Neutrophil (primary cell): ENCODE measurements at regions not wholly inside any gene's neighbourhood (a gene's known extent, or its start where the extent isn't known, plus 50 kb on each side); places are given as distances from the start of the nearest gene placed in this dataset.

Experiments
- H3K27ac ChIP-seq: fragments of 200-600 bp; sonication (generic); 2 replicates; pipeline ENCODE4 v1.5.1; 2016; ENCODE audit warnings: mild to moderate bottlenecking, moderate library complexity
- H3K27me3 ChIP-seq: fragments of 200-600 bp; sonication (generic); 2 replicates; pipeline ENCODE4 v1.6.0; 2016; ENCODE audit warnings: mild to moderate bottlenecking
- H3K36me3 ChIP-seq: fragments of 200-600 bp; sonication (generic); 2 replicates; pipeline ENCODE4 v1.5.1; 2017
- H3K4me1 ChIP-seq, 2 experiments: fragments of 200-600 bp in 1 of 2; sonication (generic) in 1 of 2; 1 replicate in 1 of 2; 2 replicates in 1 of 2; pipeline versions ENCODE4 v1.5.1 to v1.6.1; 2013 to 2016; ENCODE audit warnings: low read depth in 1 of 2, low read length in 1 of 2, mild to moderate bottlenecking in 1 of 2, moderate library complexity in 1 of 2; ENCODE audit not compliant: control insufficient read depth in 1 of 2, insufficient read depth in 1 of 2
- H3K4me3 ChIP-seq, 2 experiments: fragments of 200-600 bp in 1 of 2; sonication (generic) in 1 of 2; 1 replicate in 1 of 2; 2 replicates in 1 of 2; pipeline ENCODE4 v1.5.1; 2013 to 2016; ENCODE audit warnings: low read depth in 1 of 2, low read length in 1 of 2, mild to moderate bottlenecking in 1 of 2, moderate library complexity in 1 of 2
- H3K9me3 ChIP-seq: fragments of 200-600 bp; sonication (generic); 2 replicates; pipeline ENCODE4 v1.5.1; 2016
- CTCF ChIP-seq: fragments of 200-600 bp; sonication (generic); IDR thresholded peaks from 2 replicates; pipeline ENCODE4 v1.5.1; 2016; ENCODE audit warnings: antibody characterized with exemption

- no peak overlapping the region for H3K27ac ChIP-seq
- H3K4me3 ChIP-seq, result no peak overlapping the region
- H3K27me3 ChIP-seq, result peaks cover 89% of the 10 kb centered on the region
- no peaks in the 10 kb centered on the region for H3K4me1 ChIP-seq
- no peak for TF ChIP-seq CTCF
- H3K9me3 ChIP-seq, result no peaks in the 10 kb centered on the region
- no peaks in the 10 kb centered on the region for H3K36me3 ChIP-seq
Observed at GRCh38 chr4:1516881-1517480, 110.7 kb upstream of the NKX1-1 start.

GRCh38 chr4:1516261-1516660 is 110.0 kb upstream of the NKX1-1 start:
- Histone ChIP-seq H3K9me3 (no peaks in the 10 kb centered on the region), H3K4me1 (no peaks in the 10 kb centered on the region), H3K4me3 (no peak overlapping the region), H3K27me3 (peaks cover 89% of the 10 kb centered on the region), H3K36me3 (no peaks in the 10 kb centered on the region), H3K27ac (no peak overlapping the region)
- no peak for TF ChIP-seq CTCF

GRCh38 chr4:1515763-1516162 is 109.5 kb upstream of the NKX1-1 start:
- TF ChIP-seq CTCF, result no peak
- Histone ChIP-seq H3K9me3 (no peaks in the 10 kb centered on the region), H3K27me3 (peaks cover 90% of the 10 kb centered on the region), H3K4me1 (no peaks in the 10 kb centered on the region), H3K4me3 (no peak overlapping the region), H3K36me3 (no peaks in the 10 kb centered on the region), H3K27ac (no peak overlapping the region)

GRCh38 chr4:1515156-1515555 is 108.9 kb upstream of the NKX1-1 start:
- H3K27me3 ChIP-seq, result peaks cover 91% of the 10 kb centered on the region
- no peak for TF ChIP-seq CTCF

GRCh38 chr4:1514612-1515011 is 108.4 kb upstream of the NKX1-1 start:
- no peaks in the 10 kb centered on the region for H3K9me3 ChIP-seq
- TF ChIP-seq CTCF, result no peak
- H3K27me3 ChIP-seq, result peaks cover 91% of the 10 kb centered on the region
- H3K36me3 ChIP-seq, result no peaks in the 10 kb centered on the region
- no peak overlapping the region for H3K4me3 ChIP-seq
- H3K27ac ChIP-seq, result no peak overlapping the region
- H3K4me1 ChIP-seq, result no peaks in the 10 kb centered on the region

More at GRCh38 chr4:1515156-1515555, 108.9 kb upstream of the NKX1-1 start:
- no peaks in the 10 kb centered on the region for H3K4me1 ChIP-seq
- no peak overlapping the region for H3K4me3 ChIP-seq
- no peaks in the 10 kb centered on the region for H3K9me3 ChIP-seq
- H3K36me3 ChIP-seq, result no peaks in the 10 kb centered on the region
- H3K27ac ChIP-seq, result no peak overlapping the region
